T-helper 22 cell (primary cell): ENCODE measurements at regions not wholly inside any gene's neighbourhood (a gene's known extent, or its start where the extent isn't known, plus 50 kb on each side); places are given as distances from the start of the nearest gene placed in this dataset.

ENCODE experiments used
- DNase-seq: peaks from one replicate; pipeline ENCODE4 v3.0.0-alpha.2; 2020; ENCODE audit warnings: low read depth

GRCh38 chr15:93200081-93200836 lies 111.2 kb upstream of the RGMA start:
- no peak for DNase-seq

GRCh38 chr15:93196135-93196670 lies 107.2 kb upstream of the RGMA start:
- no peak for DNase-seq

- no peak for DNase-seq
These were observed 106.1 kb upstream of the RGMA start for GRCh38 chr15:93195109-93195508.

- DNase-seq, result no peak
These were observed 101.2 kb upstream of the RGMA start for GRCh38 chr15:93190238-93190637.

GRCh38 chr15:93189561-93189960 lies 100.5 kb upstream of the RGMA start:
- DNase-seq, result no peak

- DNase-seq, result no peak
These were observed 99.2 kb upstream of the RGMA start for GRCh38 chr15:93188236-93188635.

GRCh38 chr15:93185796-93186195 lies 96.8 kb upstream of the RGMA start:
- no peak for DNase-seq

GRCh38 chr15:93182703-93183205 lies 93.7 kb upstream of the RGMA start:
- no peak for DNase-seq

- no peak for DNase-seq
These were observed 91.6 kb upstream of the RGMA start for GRCh38 chr15:93180656-93181055.

- DNase-seq, result no peak
These were observed 91.1 kb upstream of the RGMA start for GRCh38 chr15:93180128-93180527.

GRCh38 chr15:93179700-93180102 lies 90.7 kb upstream of the RGMA start:
- no peak for DNase-seq

GRCh38 chr15:93179072-93179471 lies 90.1 kb upstream of the RGMA start:
- DNase-seq, result no peak

GRCh38 chr15:93178371-93178770 lies 89.4 kb upstream of the RGMA start:
- no peak for DNase-seq

GRCh38 chr15:93176065-93176464 lies 87.1 kb upstream of the RGMA start:
- DNase-seq, result no peak

GRCh38 chr15:93174836-93175235 lies 85.8 kb upstream of the RGMA start:
- DNase-seq, result no peak

GRCh38 chr15:93173369-93173768 lies 84.4 kb upstream of the RGMA start:
- no peak for DNase-seq

GRCh38 chr15:93171476-93171875 lies 82.5 kb upstream of the RGMA start:
- no peak for DNase-seq

- no peak for DNase-seq
These were observed 81.3 kb upstream of the RGMA start for GRCh38 chr15:93170329-93170728.

- no peak for DNase-seq
These were observed 79.9 kb upstream of the RGMA start for GRCh38 chr15:93168910-93169309.

GRCh38 chr15:93167291-93167690 lies 78.3 kb upstream of the RGMA start:
- no peak for DNase-seq

- no peak for DNase-seq
These were observed 77.7 kb upstream of the RGMA start for GRCh38 chr15:93166675-93167074.

- DNase-seq, result no peak
These were observed 76.9 kb upstream of the RGMA start for GRCh38 chr15:93165734-93166470.

GRCh38 chr15:93164409-93164808 lies 75.4 kb upstream of the RGMA start:
- DNase-seq, result no peak
